ENCODE measurements at regions not wholly inside any gene's neighbourhood (a gene's known extent, or its start where the extent isn't known, plus 50 kb on each side); places are given as distances from the start of the nearest gene placed in this dataset.

GRCh38 chr12:5377997-5378592, 53.8 kb upstream of the NTF3 start:
- no peak for TF ChIP-seq CTCF (IDR thresholded peaks at IDR 0.05)
- no peak for TF ChIP-seq POLR2A (IDR thresholded peaks at IDR 0.05)

All from adrenal gland (tissue), 5 donors.